ENCODE measurements at regions not wholly inside any gene's neighbourhood (a gene's known extent, or its start where the extent isn't known, plus 50 kb on each side); places are given as distances from the start of the nearest gene placed in this dataset.

- TF ChIP-seq, protein P1, sequence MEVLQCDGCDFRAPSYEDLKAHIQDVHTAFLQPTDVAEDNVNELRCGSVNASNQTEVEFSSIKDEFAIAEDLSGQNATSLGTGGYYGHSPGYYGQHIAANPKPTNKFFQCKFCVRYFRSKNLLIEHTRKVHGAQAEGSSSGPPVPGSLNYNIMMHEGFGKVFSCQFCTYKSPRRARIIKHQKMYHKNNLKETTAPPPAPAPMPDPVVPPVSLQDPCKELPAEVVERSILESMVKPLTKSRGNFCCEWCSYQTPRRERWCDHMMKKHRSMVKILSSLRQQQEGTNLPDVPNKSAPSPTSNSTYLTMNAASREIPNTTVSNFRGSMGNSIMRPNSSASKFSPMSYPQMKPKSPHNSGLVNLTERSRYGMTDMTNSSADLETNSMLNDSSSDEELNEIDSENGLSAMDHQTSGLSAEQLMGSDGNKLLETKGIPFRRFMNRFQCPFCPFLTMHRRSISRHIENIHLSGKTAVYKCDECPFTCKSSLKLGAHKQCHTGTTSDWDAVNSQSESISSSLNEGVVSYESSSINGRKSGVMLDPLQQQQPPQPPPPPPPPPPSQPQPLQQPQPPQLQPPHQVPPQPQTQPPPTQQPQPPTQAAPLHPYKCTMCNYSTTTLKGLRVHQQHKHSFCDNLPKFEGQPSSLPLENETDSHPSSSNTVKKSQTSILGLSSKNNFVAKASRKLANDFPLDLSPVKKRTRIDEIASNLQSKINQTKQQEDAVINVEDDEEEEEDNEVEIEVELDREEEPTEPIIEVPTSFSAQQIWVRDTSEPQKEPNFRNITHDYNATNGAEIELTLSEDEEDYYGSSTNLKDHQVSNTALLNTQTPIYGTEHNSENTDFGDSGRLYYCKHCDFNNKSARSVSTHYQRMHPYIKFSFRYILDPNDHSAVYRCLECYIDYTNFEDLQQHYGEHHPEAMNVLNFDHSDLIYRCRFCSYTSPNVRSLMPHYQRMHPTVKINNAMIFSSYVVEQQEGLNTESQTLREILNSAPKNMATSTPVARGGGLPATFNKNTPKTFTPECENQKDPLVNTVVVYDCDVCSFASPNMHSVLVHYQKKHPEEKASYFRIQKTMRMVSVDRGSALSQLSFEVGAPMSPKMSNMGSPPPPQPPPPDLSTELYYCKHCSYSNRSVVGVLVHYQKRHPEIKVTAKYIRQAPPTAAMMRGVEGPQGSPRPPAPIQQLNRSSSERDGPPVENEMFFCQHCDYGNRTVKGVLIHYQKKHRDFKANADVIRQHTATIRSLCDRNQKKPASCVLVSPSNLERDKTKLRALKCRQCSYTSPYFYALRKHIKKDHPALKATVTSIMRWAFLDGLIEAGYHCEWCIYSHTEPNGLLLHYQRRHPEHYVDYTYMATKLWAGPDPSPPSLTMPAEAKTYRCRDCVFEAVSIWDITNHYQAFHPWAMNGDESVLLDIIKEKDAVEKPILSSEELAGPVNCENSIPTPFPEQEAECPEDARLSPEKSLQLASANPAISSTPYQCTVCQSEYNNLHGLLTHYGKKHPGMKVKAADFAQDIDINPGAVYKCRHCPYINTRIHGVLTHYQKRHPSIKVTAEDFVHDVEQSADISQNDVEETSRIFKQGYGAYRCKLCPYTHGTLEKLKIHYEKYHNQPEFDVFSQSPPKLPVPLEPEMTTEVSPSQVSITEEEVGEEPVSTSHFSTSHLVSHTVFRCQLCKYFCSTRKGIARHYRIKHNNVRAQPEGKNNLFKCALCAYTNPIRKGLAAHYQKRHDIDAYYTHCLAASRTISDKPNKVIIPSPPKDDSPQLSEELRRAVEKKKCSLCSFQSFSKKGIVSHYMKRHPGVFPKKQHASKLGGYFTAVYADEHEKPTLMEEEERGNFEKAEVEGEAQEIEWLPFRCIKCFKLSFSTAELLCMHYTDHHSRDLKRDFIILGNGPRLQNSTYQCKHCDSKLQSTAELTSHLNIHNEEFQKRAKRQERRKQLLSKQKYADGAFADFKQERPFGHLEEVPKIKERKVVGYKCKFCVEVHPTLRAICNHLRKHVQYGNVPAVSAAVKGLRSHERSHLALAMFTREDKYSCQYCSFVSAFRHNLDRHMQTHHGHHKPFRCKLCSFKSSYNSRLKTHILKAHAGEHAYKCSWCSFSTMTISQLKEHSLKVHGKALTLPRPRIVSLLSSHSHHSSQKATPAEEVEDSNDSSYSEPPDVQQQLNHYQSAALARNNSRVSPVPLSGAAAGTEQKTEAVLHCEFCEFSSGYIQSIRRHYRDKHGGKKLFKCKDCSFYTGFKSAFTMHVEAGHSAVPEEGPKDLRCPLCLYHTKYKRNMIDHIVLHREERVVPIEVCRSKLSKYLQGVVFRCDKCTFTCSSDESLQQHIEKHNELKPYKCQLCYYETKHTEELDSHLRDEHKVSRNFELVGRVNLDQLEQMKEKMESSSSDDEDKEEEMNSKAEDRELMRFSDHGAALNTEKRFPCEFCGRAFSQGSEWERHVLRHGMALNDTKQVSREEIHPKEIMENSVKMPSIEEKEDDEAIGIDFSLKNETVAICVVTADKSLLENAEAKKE (CRISPR knock-in tag; IDR thresholded peaks at IDR 0.05), result no peak
- no peak for TF ChIP-seq STAT1 (IDR thresholded peaks at IDR 0.05; ENCODE audit: unreplicated experiment)
Measured at GRCh38 chr15:91649016-91649415, 204.5 kb upstream of the SLCO3A1 start (continued).

DNA sequence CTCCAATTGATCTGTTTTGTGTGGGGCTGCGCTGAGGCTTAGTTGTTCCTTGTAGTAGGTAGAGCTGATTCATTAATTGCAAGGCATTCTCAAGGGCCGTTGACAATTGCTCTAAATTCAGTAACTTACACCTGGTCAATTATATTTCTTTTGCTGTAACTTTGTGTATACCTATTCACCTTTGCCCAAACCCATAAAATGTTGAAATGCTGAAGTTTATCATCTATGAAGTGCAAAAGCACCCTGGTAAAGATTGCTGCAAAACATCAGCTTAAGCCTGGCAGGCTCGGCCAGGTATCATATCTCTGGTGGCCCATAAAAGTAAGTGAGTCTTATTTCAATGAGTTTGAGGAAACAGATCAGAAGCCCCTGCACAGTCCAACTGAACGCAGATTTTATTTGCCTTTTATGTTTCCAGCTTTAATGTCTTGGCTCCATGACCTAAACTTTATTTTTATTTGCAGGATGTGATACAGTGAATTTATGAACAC lies 203.6 kb upstream of the SLCO3A1 start:
- no peaks in the 10 kb centered on the region for H3F3A ChIP-seq (replicated peaks; ENCODE audit: low read depth)
- no peaks in the 10 kb centered on the region for H3K79me2 ChIP-seq (replicated peaks; ENCODE audit: insufficient read depth)
- Mint-ChIP-seq H3K4me1 (no peaks in the 10 kb centered on the region), H3K36me3 (ENCODE audit: low read depth) (no peaks in the 10 kb centered on the region), H3K27ac (no peak overlapping the region), H3K9me3 (no peaks in the 10 kb centered on the region), H3K27me3 (ENCODE audit: insufficient read depth, low read depth, poor library complexity) (no peaks in the 10 kb centered on the region), H3K4me3 (no peak overlapping the region)
- H2AFZ ChIP-seq, result no peak overlapping the region
- no peaks in the 10 kb centered on the region for H3K27me3 ChIP-seq (ENCODE audit: insufficient read depth)
- no peaks in the 10 kb centered on the region for H3K36me3 ChIP-seq (ENCODE audit: insufficient read depth)
- H3K9me2 ChIP-seq (ENCODE audit: insufficient read depth), result peaks cover 6% of the 10 kb centered on the region; the same call in 1 of the 2 replicates
- DNase-seq (ENCODE audit: low spot score), result no peak
- no peak for ATAC-seq
- H3K4me3 ChIP-seq, result no peak overlapping the region
- H3K4me2 ChIP-seq, result no peak overlapping the region
- H3K27ac ChIP-seq (ENCODE audit: low read depth), result no peak overlapping the region
- H4K20me1 ChIP-seq (replicated peaks; ENCODE audit: insufficient read depth), result no peaks in the 10 kb centered on the region
- H3K4me1 ChIP-seq (ENCODE audit: insufficient read depth), result no peaks in the 10 kb centered on the region
- no peak for TF ChIP-seq NANOG (IDR thresholded peaks at IDR 0.05; ENCODE audit: borderline replicate concordance)
- TF ChIP-seq STAT1 (IDR thresholded peaks at IDR 0.05; ENCODE audit: unreplicated experiment), result no peak
- no peak for TF ChIP-seq ETS1 (IDR thresholded peaks at IDR 0.05)
- no peak for TF ChIP-seq ZNF114 (CRISPR knock-in tag; IDR thresholded peaks at IDR 0.05)
- TF ChIP-seq CREB1 (CRISPR knock-in tag; IDR thresholded peaks at IDR 0.05; ENCODE audit: low read depth), result no peak
- TF ChIP-seq JUNB (IDR thresholded peaks at IDR 0.05; ENCODE audit: unreplicated experiment), result no peak
- no peak for TF ChIP-seq EZH2 (IDR thresholded peaks at IDR 0.05; ENCODE audit: low read depth, unreplicated experiment)
- TF ChIP-seq POLR2AphosphoS5 (IDR thresholded peaks at IDR 0.05; ENCODE audit: low read depth), result no peak
- TF ChIP-seq, protein P1 (CRISPR knock-in tag; IDR thresholded peaks at IDR 0.05), result no peak
